ENCODE measurements at regions not wholly inside any gene's neighbourhood (a gene's known extent, or its start where the extent isn't known, plus 50 kb on each side); places are given as distances from the start of the nearest gene placed in this dataset.

DNA sequence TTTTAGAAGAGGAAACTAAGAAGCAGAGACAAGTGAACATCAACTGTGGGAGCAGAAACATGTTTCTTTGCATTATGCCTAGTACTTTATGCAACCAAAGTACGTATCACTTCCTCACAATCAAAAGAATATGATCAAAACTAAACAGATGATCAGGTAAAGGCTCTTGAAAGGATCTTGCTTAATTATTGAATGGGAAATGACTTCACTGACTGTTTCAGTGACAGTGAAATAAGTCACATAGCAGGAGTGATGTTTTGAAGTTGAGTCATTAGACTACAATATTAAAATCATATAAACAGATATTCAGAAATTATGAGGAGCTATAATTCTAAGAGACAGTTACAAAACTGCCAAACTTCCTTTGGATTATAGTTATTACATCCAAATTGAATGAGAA lies 527.3 kb downstream of the MTRR start:
- H3K9me2 ChIP-seq (ENCODE audit: insufficient read depth, low read length), result no peaks in the 10 kb centered on the region
- no peaks in the 10 kb centered on the region for H4K20me1 ChIP-seq (ENCODE audit: insufficient read depth)
- no peaks in the 10 kb centered on the region for H3K27me3 ChIP-seq (ENCODE audit: insufficient read depth, low read depth, low read length)
- H3K4me2 ChIP-seq (ENCODE audit: low read length), result no peak overlapping the region
- TF ChIP-seq SMC3 (conservative IDR thresholded peaks at IDR 0.05; ENCODE audit: poor library complexity), result no peak
- no peak for TF ChIP-seq CTCF (IDR thresholded peaks at IDR 0.05; ENCODE audit: poor library complexity, severe bottlenecking)
- TF ChIP-seq EP300 (conservative IDR thresholded peaks at IDR 0.05; ENCODE audit: poor library complexity, severe bottlenecking), result no peak
- TF ChIP-seq, protein P1, sequence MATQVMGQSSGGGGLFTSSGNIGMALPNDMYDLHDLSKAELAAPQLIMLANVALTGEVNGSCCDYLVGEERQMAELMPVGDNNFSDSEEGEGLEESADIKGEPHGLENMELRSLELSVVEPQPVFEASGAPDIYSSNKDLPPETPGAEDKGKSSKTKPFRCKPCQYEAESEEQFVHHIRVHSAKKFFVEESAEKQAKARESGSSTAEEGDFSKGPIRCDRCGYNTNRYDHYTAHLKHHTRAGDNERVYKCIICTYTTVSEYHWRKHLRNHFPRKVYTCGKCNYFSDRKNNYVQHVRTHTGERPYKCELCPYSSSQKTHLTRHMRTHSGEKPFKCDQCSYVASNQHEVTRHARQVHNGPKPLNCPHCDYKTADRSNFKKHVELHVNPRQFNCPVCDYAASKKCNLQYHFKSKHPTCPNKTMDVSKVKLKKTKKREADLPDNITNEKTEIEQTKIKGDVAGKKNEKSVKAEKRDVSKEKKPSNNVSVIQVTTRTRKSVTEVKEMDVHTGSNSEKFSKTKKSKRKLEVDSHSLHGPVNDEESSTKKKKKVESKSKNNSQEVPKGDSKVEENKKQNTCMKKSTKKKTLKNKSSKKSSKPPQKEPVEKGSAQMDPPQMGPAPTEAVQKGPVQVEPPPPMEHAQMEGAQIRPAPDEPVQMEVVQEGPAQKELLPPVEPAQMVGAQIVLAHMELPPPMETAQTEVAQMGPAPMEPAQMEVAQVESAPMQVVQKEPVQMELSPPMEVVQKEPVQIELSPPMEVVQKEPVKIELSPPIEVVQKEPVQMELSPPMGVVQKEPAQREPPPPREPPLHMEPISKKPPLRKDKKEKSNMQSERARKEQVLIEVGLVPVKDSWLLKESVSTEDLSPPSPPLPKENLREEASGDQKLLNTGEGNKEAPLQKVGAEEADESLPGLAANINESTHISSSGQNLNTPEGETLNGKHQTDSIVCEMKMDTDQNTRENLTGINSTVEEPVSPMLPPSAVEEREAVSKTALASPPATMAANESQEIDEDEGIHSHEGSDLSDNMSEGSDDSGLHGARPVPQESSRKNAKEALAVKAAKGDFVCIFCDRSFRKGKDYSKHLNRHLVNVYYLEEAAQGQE (IDR thresholded peaks at IDR 0.05; ENCODE audit: borderline replicate concordance), result no peak
- TF ChIP-seq MXI1 (conservative IDR thresholded peaks at IDR 0.05; ENCODE audit: poor library complexity, severe bottlenecking), result no peak
- no peak for TF ChIP-seq TAF1 (IDR thresholded peaks at IDR 0.05; ENCODE audit: low read depth)
- no peak for TF ChIP-seq POLR2AphosphoS5 (IDR thresholded peaks at IDR 0.05)
- no peak for TF ChIP-seq RAD21 (conservative IDR thresholded peaks at IDR 0.05)
- H3K27ac ChIP-seq (ENCODE audit: low read length), result no peak overlapping the region
- H3K79me2 ChIP-seq (replicated peaks; ENCODE audit: insufficient read depth, low read length), result no peaks in the 10 kb centered on the region
- H2AFZ ChIP-seq (ENCODE audit: low read depth, low read length), result no peak overlapping the region
- H3K9ac ChIP-seq (ENCODE audit: low read length), result no peak overlapping the region
- no peaks in the 10 kb centered on the region for H3K36me3 ChIP-seq (ENCODE audit: insufficient read depth, low read length)
- H3K4me3 ChIP-seq (ENCODE audit: low read length), result no peak overlapping the region
- H3F3A ChIP-seq (ENCODE audit: insufficient read depth, low read length, poor library complexity, severe bottlenecking), result no peaks in the 10 kb centered on the region
- H3K9me3 ChIP-seq (ENCODE audit: low read length), result no peaks in the 10 kb centered on the region

GRCh38 chr5:8396756-8397155 lies 527.8 kb downstream of the MTRR start:
- Histone ChIP-seq H3K79me2 (replicated peaks; ENCODE audit: insufficient read depth, low read length) (no peaks in the 10 kb centered on the region), H3K4me3 (ENCODE audit: low read length) (no peak overlapping the region), H3K4me2 (ENCODE audit: low read length) (no peak overlapping the region), H3K9ac (ENCODE audit: low read length) (no peak overlapping the region), H3F3A (ENCODE audit: insufficient read depth, low read length, poor library complexity, severe bottlenecking) (no peaks in the 10 kb centered on the region), H2AFZ (ENCODE audit: low read depth, low read length) (no peak overlapping the region), H3K9me2 (ENCODE audit: insufficient read depth, low read length) (no peaks in the 10 kb centered on the region), H3K27me3 (ENCODE audit: insufficient read depth, low read depth, low read length) (no peaks in the 10 kb centered on the region), H3K9me3 (ENCODE audit: low read length) (no peaks in the 10 kb centered on the region), H3K27ac (ENCODE audit: low read length) (no peak overlapping the region), H3K36me3 (ENCODE audit: insufficient read depth, low read length) (no peaks in the 10 kb centered on the region), H4K20me1 (ENCODE audit: insufficient read depth) (no peaks in the 10 kb centered on the region)
- TF ChIP-seq TAF1 (IDR thresholded peaks at IDR 0.05; ENCODE audit: low read depth) (no peak), POLR2AphosphoS5 (IDR thresholded peaks at IDR 0.05) (no peak), SMC3 (conservative IDR thresholded peaks at IDR 0.05; ENCODE audit: poor library complexity) (no peak), CTCF (IDR thresholded peaks at IDR 0.05; ENCODE audit: poor library complexity, severe bottlenecking) (no peak), EZH2 (IDR thresholded peaks at IDR 0.05; ENCODE audit: borderline replicate concordance, insufficient read depth, low read length, poor library complexity, severe bottlenecking) (no peak), RAD21 (conservative IDR thresholded peaks at IDR 0.05) (no peak), MXI1 (conservative IDR thresholded peaks at IDR 0.05; ENCODE audit: poor library complexity, severe bottlenecking) (no peak), EP300 (conservative IDR thresholded peaks at IDR 0.05; ENCODE audit: poor library complexity, severe bottlenecking) (no peak)
- TF ChIP-seq, protein P1 (IDR thresholded peaks at IDR 0.05; ENCODE audit: borderline replicate concordance), result no peak

Data from neural cell (in vitro differentiated cells).